ENCODE measurements at regions not wholly inside any gene's neighbourhood (a gene's known extent, or its start where the extent isn't known, plus 50 kb on each side); places are given as distances from the start of the nearest gene placed in this dataset.

DNA sequence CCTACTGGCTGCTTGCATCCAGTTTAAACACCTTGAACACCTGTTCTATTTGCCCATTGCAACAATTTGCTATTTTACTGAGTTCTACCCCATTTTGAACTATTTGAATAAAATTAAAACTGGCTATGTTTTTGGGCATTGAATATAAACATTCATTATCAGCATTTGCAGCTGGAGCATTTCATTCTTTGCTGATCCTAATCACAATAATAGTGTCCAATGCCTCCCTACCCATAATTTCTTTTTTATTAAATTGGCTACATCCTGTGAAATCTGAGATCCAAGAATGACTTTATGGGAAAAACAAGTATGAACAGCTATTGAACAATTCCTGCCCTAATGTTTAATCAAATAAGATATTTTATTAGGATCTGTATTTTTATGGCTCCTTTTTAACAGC is 447.9 kb downstream of the PLA2G4A start:
- Histone ChIP-seq H3K27me3 (ENCODE audit: low read depth) (no peaks in the 10 kb centered on the region), H3K4me1 (no peaks in the 10 kb centered on the region), H3K9me3 (replicated peaks) (peaks cover 3% of the 10 kb centered on the region), H3K4me3 (no peak overlapping the region), H3K36me3 (no peaks in the 10 kb centered on the region), H3K27ac (replicated peaks) (no peak overlapping the region)
- TF ChIP-seq, protein P1, sequence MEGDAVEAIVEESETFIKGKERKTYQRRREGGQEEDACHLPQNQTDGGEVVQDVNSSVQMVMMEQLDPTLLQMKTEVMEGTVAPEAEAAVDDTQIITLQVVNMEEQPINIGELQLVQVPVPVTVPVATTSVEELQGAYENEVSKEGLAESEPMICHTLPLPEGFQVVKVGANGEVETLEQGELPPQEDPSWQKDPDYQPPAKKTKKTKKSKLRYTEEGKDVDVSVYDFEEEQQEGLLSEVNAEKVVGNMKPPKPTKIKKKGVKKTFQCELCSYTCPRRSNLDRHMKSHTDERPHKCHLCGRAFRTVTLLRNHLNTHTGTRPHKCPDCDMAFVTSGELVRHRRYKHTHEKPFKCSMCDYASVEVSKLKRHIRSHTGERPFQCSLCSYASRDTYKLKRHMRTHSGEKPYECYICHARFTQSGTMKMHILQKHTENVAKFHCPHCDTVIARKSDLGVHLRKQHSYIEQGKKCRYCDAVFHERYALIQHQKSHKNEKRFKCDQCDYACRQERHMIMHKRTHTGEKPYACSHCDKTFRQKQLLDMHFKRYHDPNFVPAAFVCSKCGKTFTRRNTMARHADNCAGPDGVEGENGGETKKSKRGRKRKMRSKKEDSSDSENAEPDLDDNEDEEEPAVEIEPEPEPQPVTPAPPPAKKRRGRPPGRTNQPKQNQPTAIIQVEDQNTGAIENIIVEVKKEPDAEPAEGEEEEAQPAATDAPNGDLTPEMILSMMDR (IDR thresholded peaks at IDR 0.05; ENCODE audit: borderline replicate concordance) = no peak
- DNase-seq = no peak
- intact Hi-C loops (cut with micrococcal nuclease) = no loop called here

DNA sequence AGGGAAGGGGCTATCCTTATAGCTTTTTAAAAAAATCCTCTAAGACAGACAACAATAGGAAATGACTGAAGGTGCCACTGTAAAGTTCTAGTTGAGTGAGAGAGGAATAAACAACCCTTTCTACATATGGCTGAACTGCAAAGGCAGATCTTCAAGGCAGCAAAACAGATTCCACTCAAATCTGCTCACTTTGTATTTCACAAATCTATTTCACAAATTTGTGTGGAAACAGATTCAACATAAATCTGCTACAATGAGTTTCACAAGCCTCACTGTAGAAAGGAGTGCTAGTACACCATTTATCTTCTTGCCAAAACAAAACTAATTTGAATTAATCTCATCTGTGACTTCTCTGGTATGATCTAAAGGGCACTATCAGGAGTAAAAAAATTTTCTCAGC is 451.3 kb downstream of the PLA2G4A start:
- no peak for DNase-seq
- Histone ChIP-seq H3K4me1 (no peaks in the 10 kb centered on the region), H3K4me3 (no peak overlapping the region), H3K27ac (replicated peaks) (no peak overlapping the region), H3K27me3 (ENCODE audit: low read depth) (no peaks in the 10 kb centered on the region), H3K9me3 (replicated peaks) (no peaks in the 10 kb centered on the region), H3K36me3 (no peaks in the 10 kb centered on the region)
- TF ChIP-seq, protein P1 (IDR thresholded peaks at IDR 0.05; ENCODE audit: borderline replicate concordance) = no peak
- intact Hi-C loops (cut with micrococcal nuclease) = no loop called here

DNA sequence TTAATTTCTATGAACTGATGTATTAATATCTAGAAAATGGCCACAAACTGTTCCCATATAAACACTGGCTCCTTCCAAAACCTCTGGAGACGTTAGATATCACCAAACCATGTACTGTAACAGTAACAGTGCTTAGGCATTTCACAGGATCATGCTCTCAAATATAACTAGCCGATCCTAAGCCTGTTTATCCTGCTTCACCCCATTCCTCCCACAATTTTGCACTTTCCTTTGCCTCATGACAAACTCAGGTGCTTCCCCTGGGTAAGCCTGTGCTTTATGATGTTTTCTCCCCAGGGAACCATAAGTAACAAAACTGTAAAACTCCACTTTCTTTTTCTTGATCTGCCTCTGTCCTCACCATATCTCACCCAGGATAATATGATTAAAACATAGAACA is 452.3 kb downstream of the PLA2G4A start:
- Histone ChIP-seq H3K9me3 (replicated peaks) (peaks cover 5% of the 10 kb centered on the region), H3K27me3 (ENCODE audit: low read depth) (no peaks in the 10 kb centered on the region), H3K36me3 (no peaks in the 10 kb centered on the region), H3K4me1 (no peaks in the 10 kb centered on the region), H3K27ac (replicated peaks) (no peak overlapping the region), H3K4me3 (no peak overlapping the region)
- TF ChIP-seq, protein P1 (IDR thresholded peaks at IDR 0.05; ENCODE audit: borderline replicate concordance) = no peak
- intact Hi-C loops (cut with micrococcal nuclease) = no loop called here
- DNase-seq = no peak

DNA sequence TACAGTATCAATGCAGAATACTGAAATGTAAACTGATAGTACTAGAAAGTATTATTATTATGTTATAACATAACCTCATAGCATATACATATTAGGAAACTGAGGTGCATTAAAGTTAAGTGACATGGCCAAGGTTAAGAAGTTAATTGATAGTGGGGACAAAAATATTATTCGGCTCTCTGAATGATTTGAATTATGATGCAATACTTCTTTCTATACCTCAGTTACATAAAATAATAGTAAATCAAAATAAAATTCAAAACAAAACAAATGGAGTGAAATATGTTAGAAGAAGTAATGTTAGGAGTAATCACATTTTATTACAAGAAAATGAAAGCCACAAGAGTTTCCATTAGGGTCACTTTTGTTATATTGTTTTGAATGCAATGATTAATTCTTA is 455.2 kb downstream of the PLA2G4A start:
- TF ChIP-seq, protein P1 (IDR thresholded peaks at IDR 0.05; ENCODE audit: borderline replicate concordance) = no peak
- no peaks in the 10 kb centered on the region for H3K36me3 ChIP-seq
- H3K4me1 ChIP-seq = no peaks in the 10 kb centered on the region
- no peak overlapping the region for H3K4me3 ChIP-seq
- H3K27ac ChIP-seq (replicated peaks) = no peak overlapping the region
- intact Hi-C loops (cut with micrococcal nuclease) = no loop called here
- DNase-seq = no peak
- peaks cover 20% of the 10 kb centered on the region for H3K9me3 ChIP-seq (replicated peaks)
- no peaks in the 10 kb centered on the region for H3K27me3 ChIP-seq (ENCODE audit: low read depth)

DNA sequence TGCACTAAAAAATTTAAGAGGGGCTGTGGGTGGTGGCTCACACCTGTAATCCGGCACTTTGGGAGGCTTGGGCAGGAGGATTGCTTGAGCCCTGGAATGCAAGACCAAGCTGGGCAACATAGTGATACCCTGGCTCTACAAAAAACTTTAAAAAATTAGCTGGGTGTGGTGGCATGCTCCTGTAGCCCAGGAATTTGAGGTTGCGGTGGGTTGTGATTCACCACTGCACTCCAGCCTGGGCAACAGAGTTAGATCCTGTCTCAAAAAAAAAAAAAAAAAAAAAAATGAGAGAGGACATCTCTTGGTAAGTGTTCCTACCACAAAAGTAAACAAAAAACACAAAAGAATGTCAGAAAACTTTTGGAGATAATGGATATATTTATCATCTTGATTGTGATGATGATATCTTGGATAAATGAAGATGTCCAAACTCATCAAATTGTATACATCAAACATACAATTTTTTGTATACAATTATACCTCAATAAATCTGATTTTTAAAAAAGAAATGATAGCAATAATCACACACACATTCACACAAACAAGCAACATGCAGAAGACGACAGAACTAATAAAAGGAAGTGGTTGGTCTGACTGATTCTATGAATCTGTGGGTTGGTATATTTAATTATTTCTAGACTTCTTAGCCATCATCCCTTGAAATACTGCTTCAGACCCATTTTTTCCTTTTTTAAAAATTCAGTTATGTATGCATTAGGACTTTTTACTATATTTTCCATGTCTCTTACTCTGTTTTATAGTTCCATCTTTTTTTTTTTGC is 465.9 kb downstream of the PLA2G4A start:
- no peaks in the 10 kb centered on the region for H3K27me3 ChIP-seq (ENCODE audit: low read depth)
- no peaks in the 10 kb centered on the region for H3K9me3 ChIP-seq (replicated peaks)
- H3K4me1 ChIP-seq = no peaks in the 10 kb centered on the region
- H3K27ac ChIP-seq (replicated peaks) = no peak overlapping the region
- no peaks in the 10 kb centered on the region for H3K36me3 ChIP-seq
- H3K4me3 ChIP-seq = no peak overlapping the region
- DNase-seq = no peak
- intact Hi-C loops (cut with micrococcal nuclease) = no loop called here
- TF ChIP-seq, protein P1 (IDR thresholded peaks at IDR 0.05; ENCODE audit: borderline replicate concordance) = no peak
